OCI-M2 (cell line): ENCODE measurements at regions not wholly inside any gene's neighbourhood (a gene's known extent, or its start where the extent isn't known, plus 50 kb on each side); places are given as distances from the start of the nearest gene placed in this dataset.

Source experiments
- DNase-seq: peaks from one replicate; lab custom pipeline; 2025; ENCODE audit not compliant: unreplicated experiment; lab: John Stamatoyannopoulos, UW

DNA sequence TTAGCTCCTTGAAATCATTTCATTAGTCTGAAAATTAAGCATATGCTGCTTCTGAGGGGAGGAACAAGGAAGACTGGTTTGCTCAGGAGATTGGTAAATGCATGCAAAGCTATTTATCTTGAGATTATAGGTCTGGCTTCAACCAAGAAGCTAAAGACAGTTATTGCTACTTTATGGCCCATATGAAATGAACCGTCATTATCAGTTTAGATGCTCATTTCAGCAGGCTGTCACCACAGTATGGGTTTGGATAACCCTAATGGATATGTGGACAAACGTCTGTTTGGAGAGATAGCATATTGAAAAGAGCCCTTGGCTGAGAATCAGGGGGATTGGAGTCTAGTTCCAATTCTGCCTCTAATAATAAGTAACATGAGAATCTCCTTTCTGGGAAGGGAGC lies 922.6 kb downstream of the TUSC7 start:
- DNase-seq, result no peak

- DNase-seq, result no peak
These were observed 923.6 kb downstream of the TUSC7 start for GRCh38 chr3:117633207-117633606.

DNA sequence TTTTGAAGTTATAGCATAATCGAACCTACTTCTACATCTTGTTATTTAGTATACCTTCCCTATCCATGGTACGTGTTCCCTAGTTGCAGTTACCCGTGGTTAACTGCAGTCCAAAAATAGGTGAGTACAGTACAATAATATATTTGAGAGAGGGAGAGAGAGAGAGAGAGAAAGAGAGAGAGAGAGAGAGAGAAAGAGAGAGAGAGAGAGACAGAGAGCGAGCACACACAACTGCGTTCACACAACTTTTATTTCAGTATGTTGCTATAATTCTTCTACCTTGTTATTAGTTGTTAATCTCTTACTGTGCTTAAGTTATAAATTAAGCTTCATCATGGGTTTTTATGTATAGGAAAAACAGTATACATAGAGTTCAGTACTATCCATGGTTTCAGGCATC lies 928.1 kb downstream of the TUSC7 start:
- no peak for DNase-seq

DNA sequence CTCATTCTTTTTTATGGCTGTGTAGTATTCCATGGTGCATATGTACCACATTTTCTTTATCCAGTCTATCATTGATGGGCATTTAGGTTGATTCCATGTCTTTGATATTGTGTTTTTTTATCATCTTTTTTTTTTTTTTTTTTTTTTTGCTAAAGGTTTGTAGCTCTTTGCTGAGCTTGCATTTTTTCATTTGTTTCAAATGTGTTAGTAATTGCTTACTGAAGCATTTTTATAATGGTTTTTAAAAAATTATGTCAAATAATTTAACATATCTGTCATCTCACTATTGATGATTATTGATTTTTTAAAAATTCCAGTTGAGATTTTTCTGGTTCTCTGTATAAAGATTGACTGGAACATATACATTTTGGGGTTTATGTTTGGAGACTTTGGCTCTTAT lies 934.6 kb downstream of the TUSC7 start:
- DNase-seq, result no peak

DNA sequence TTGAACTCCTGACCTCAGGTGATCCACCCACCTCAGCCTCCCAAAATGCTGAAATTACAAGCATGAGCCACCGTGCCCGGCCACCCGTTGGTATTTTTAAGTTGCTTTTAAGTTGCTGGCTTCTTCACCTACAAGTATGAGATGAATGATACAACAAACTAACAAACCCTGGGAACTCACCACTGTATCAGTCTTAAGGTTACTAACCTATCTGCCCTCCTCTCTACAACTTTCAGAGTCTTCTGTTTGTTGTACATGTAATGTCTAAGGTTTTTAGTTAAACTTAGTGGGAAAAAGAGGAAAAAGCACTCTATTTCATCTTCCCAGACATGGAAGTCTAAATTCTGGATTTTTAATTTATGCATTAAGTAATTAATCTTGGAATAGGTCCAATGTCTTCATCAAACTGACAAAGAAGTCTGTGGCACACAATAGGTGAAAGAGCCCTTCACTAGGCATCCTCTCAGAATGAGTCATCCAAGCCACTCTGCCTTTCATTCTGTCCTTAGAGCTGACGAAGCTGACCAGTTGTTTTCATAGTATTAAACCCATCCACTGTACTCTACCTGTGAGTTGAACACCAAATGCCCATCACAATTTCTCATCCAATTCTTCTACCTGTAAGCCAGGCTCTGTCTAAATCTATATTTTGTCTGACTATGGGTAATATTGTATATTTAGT lies 936.1 kb downstream of the TUSC7 start:
- no peak for DNase-seq

GRCh38 chr3:117647435-117647834 lies 937.9 kb downstream of the TUSC7 start:
- DNase-seq, result no peak

GRCh38 chr3:117651246-117651645 lies 941.7 kb downstream of the TUSC7 start:
- no peak for DNase-seq

GRCh38 chr3:117656391-117656790 lies 946.8 kb downstream of the TUSC7 start:
- no peak for DNase-seq

DNA sequence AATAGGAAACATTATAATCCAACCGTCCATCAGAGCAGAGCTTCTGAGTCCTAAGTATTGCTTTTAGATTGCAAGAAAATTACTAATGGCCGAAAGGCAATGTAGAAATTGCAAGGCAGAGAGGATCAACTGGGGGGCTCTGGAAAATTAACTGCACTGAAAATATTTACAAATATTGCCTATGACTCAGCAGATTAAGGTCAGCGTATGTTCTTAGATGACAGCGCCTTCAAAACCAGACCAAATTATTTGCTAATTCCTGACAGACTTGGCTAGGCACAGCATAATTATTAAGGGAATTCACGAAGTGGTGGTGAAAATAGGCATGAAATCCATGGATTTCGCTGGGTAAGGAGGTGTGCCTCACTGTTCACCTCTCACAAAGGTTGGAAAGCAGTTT lies 947.7 kb downstream of the TUSC7 start:
- no peak for DNase-seq

DNA sequence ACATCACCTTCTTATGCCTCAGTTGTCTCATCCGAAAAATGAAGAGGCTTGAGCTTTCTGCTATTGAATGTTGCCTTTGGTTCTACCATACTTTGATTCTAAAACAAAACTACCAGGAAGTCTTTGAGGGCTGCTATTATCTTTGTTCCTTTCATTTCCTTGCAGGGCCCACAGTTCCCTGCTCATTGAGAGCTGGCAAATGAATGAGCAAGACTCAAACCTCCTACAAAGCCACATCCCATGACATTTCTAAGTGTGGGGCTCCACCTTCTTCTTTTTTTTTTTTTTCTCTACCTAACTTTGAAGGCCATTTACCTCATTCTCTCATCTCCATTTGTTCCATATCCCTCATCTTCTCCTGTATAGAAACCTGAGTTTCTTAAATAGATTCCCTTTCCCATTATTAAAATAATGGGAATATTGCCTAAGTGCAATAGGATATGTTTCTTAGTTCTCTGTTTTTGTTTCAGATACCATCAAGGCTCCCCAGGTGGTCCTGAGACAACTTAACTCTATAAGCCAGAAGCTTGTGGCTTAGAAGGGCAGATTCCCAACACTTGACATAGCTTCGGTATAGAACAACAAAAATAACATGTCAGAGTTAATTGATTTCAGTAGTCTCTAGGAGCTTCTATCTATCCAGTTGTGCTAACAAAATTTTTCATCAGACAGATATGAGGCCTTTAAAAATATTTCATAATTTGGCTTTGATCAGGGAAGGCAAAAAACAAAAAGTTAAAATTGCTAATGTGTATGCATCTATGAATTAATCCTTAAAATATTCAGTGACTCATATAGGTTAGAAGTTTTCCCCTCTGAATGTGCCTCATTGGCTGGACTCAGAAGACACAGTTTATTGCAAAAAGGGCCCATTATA lies 951.6 kb downstream of the TUSC7 start:
- DNase-seq, result no peak

- DNase-seq, result no peak
These were observed 952.2 kb downstream of the TUSC7 start for GRCh38 chr3:117661818-117662095.

- no peak for DNase-seq
These were observed 955.7 kb downstream of the TUSC7 start for GRCh38 chr3:117665296-117665695.

GRCh38 chr3:117666325-117666724 lies 956.7 kb downstream of the TUSC7 start:
- no peak for DNase-seq

GRCh38 chr3:117666812-117667211 lies 957.2 kb downstream of the TUSC7 start:
- no peak for DNase-seq

- no peak for DNase-seq
These were observed 960.2 kb downstream of the TUSC7 start for GRCh38 chr3:117669774-117670173.

GRCh38 chr3:117671722-117672318 lies 962.2 kb downstream of the TUSC7 start:
- DNase-seq, result no peak

DNA sequence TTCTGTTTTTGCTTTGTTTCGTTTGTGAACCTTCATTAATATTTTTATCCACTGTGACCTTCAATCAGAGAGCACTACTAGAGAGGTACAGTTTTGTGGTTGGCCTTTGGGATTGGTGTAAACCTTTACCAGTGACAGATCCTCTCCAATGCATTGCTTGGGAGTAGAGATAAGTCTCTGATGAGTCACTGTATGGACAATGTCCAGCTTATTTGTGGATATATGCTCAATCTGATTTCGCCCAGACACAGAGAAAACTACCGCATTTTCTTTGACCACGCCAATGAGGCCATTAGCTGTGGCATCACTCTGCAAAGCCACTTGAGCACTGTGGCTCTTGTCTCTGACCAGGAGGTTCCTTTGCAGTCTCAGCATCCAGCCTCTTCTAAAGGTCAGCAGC lies 964.7 kb downstream of the TUSC7 start:
- no peak for DNase-seq

DNA sequence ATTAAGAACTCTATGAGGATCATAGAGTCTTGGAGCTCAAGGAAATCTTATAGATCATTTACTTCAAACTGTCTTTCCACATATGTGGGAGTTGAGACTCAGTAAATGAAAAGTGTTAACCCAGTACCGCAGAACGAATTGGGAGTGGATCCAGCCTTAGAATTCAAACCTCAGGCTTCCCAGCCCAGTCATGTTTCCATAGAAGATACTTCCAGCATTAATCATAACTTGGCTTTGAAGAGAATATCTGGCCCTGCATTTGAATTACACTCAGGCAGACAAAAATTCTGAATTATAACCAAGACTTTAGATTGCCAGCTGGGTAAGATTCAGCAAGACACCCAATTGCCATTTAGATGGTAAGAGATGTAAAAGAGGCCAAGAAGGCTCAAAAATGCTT lies 972.0 kb downstream of the TUSC7 start:
- DNase-seq, result no peak

DNA sequence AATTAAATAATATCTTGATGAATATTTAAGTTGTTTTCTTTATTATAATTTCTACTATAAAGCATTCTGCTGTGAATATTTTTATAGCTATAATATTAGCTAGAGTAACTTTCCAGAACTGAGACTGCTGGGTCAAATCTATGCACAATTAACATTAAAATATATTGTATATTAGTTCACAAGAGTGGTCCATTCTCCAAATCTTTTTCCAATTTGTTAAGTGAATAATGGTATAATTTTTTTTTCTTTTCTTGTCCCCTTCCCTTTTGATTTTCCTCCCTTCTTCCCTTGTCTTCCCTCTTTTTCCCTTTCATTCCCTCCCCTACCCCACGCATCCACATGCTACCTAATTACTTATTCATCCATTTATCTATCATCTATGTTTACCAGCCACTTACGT lies 977.5 kb downstream of the TUSC7 start:
- no peak for DNase-seq

- DNase-seq, result no peak
These were observed 979.0 kb downstream of the TUSC7 start for GRCh38 chr3:117688583-117688982.

DNA sequence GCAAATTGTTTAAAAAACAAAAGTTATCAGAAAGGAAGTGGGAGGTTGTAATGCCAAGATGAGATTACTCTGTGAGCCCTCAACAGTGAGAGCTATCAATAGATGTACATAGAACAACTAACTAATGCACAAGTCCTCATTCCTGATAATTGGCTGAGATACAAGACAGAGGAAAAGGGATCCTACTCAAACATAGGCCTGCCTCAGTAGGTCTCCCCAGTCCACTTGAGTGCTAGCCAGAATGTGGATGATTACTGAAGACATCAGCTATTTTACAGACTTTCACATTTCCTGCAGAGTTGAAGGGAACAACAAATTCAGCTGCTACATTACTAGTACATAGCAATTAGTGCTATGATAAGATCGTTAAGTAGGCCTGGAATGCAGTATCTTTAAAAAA lies 981.9 kb downstream of the TUSC7 start:
- DNase-seq, result no peak

DNA sequence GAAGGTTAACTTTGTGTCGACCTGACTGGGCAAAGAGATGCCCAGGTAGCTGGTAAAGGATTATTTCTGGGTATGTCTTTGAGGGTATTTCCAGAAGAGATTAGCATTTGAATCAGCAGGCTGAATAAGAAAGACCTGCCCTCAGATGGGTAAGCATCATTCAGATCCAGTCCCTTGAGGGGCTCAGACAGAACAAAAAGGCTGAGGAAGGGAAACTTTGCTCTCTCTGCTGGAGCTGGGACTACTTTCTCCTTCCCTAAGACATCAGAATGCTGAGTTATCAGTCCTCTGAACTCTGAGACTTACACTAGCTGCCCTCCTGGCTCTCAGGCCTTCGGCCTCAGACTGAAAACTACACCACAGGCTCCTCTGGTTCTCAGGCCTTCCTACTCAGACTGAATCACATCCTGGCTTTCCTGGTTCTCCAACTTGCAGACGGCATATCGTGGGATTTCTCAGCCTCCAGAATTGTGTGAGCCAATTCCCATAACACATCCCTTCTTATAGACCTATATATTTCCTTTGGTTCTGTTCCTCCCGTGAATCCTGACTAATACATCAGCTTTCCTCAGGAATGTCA lies 982.9 kb downstream of the TUSC7 start:
- no peak for DNase-seq
